Fibroblast of gingiva (primary cell): ENCODE measurements at regions not wholly inside any gene's neighbourhood (a gene's known extent, or its start where the extent isn't known, plus 50 kb on each side); places are given as distances from the start of the nearest gene placed in this dataset.

Experiments used
- DNase-seq: peaks from one replicate; pipeline ENCODE4 v3.0.0-alpha.2; 2011; ENCODE audit warnings: low read depth

DNA sequence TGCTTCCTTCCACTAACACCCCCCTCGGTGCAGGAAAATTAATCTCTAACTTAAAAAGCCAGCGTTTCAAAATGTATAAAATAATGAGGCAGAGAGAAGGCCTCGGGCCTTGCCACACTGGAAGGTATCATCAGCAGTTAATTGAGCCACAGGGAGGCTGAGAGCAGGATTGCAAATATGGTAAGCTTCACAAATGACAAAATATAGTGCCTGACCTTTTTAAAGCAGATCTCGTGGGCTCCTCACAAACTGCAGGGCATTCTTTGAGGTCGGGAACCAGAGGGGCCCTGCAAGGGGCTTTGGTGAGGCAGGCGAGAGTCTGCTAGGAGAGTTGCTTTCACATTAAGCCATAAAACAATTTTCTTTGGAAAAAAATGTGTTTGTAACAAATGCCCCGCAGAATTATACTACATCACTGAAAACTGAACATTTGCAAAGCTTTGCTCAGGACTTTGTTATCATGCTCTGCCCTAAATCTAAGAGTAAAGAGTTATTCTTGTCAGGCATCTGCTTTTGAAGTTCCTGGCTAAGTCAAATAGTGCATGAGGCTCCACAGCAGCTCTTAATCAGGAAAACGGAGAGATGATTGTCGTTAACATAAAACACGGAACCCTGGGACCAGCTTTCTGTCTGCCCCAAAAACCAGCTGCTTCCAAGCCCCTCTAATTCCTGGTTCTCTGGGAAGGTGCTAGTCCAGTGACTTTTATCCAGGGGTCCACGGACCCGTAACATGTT is 61.4 kb upstream of the SYT13 start:
- DNase-seq: no peak

DNA sequence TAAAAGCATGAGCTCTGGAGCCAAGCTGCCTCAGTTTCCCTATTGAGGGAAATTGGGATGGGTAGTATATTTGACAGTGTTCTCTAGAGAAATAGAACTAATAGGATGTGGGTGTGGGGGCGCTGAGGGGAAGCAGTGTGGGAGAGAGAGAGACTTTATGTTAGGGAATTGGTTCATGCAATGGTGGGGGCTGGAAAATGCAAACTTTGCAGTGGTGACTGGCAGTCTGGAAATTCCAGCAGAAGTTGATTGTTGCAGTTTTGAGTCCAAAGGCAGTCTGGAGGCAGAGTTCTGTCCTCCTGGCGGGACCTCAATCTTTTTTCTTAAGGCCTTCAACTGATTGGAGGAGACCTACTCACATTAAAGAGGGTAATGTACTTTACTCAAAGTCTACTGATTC is 59.4 kb upstream of the SYT13 start:
- DNase-seq: no peak

DNA sequence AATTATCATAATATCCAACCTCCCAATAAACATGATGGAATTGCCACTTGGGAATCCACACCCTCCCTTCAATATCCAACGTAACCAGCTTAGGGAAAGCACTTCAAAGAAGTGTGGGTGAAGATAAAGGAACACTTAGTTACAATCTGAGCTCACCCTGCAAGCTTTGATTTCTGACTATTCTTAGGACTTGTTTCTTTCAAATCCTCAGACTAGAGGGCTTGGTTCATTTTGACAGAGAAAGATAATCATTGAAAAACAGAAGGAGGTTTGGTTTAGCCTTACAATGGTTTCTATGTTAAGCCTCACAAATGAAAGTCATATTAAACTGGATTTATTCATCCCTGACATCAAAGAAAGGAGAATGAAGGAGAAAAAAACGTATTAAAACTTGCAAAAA is 57.9 kb upstream of the SYT13 start:
- no peak for DNase-seq

DNA sequence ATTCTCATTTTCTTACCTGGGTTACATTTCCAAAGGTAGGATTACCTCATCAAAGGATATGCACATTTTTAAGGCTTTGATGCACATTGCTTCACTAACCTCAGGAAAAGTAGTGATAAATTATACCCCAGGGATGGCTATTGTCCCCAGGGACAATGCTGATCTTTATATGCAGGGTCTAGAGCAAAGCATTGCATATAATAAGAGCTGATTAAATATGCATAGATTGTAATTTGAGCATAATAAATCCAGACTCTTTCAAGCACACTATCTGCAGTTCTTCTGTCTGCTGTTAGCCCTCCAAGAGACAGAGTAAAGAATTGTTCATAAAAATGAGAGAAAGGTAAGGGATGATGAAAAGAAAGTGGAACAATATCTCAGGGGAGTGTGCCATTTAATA is 57.3 kb upstream of the SYT13 start:
- DNase-seq: no peak

DNA sequence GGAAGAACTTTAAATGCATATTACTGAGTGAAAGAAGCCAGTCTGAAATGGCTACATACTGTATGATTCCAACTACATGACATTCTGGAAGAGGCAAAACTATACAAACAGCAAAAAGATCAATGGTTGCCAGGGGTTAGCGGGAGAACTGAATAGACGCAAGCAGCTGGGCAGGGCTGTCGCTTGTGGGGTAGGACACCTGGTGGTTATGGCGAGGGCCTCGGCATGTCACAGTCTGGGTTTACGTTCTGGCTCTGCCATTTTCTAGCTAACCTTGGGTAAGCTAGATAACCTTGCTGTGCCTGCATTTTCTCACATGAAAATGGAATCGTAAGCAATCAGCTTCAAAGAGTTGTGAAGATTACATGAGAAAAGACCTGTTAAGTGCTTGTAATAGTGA is 55.2 kb upstream of the SYT13 start:
- no peak for DNase-seq

DNA sequence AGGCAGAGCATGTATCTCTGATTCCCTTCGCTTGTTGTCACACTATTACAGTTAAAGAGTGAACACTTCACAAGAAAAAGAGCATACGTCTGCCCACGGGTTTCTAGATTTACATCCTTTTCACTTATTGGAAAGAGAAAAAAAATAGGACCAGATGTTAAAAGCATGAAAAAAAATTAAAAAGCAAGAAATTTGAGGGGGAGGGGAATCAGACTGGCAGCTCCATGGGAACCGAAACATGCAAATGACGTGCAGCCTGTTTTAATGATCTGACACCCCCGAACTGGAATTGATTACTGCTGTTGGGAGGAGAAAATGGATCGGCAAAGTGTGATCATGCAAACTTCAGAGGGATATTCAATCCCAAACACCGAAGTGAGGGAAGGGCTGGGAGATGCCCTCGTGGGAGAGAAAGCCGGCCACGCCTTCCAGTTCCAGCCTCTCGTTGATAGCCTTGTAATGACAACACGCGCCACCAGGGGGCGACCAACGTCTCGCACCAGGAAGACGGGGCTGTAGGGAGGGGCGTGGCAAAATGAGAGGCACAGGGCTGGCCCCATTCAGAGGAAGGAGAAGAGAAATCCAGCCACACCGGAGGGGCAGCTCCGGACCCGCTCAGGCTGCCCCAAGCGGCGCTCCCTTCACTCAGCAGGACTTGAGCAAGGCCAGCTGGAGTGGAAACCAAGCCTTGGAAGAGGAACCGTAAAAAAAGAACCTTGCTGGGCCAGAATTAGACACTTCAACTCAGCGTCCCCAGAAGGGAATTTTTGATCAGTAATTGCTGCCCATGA is 53.8 kb upstream of the SYT13 start:
- peak; percentile 74 for DNase-seq

DNA sequence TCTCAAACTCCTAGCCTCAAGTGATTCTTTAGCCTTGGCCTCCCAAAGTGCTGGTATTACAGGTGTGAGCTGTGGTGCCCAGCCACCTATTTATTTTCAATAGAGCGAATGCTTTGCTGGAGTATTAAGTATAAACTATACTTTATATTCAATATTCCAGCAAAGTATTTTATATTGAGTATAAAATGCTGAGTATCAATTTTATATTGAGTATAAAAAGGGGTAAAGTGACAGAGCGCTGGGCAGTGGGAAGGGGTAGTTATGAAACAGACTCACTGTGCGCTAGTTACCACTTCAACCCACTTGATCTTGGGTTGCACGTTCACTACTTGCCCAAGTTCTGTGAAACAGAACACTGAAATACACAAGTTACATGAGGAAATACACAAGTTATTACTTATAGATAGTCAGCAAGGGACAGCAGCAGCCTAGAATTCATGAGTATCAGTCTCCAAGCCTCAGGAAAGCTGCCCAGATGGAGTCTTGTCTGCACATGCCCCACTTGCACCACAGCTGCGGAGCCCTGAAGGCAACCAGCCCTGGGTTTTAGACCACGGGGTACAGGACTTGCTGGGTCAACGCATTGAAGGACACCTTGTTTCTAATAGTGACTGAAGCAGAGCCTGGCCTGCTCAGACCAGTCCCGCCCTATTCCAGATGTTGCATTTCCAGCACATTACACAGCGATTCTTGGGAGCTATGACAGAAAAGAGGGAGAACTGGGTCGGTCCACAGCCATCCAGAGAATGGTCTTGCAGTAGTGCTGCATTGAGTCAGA is 51.6 kb upstream of the SYT13 start:
- no peak for DNase-seq

DNA sequence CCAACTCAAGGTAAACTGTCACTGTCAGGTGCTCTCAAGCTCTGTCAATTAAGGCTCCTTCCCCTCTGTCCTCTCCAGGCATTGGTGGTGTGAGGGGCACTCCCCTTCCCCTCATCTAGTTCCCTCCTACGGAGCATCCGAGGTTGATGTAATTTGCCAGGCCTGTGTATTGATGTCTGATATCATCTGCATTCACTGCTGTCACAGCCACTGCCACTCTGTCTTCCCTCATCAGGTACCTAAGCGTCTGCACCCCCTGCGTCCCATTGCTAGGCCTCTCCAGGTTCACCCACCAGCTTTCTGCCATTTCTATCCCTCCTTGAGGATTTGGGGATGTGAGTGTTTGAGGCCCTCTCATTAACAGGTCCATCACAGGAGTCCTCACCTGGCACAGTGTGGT is 50.0 kb upstream of the SYT13 start:
- DNase-seq: no peak
